ENCODE measurements at regions not wholly inside any gene's neighbourhood (a gene's known extent, or its start where the extent isn't known, plus 50 kb on each side); places are given as distances from the start of the nearest gene placed in this dataset.
"Not testable (repeated sequence)": the region's sequence is repeated elsewhere in the genome, so short reads cannot be mapped to it uniquely, and the experiment has no call there.

DNA sequence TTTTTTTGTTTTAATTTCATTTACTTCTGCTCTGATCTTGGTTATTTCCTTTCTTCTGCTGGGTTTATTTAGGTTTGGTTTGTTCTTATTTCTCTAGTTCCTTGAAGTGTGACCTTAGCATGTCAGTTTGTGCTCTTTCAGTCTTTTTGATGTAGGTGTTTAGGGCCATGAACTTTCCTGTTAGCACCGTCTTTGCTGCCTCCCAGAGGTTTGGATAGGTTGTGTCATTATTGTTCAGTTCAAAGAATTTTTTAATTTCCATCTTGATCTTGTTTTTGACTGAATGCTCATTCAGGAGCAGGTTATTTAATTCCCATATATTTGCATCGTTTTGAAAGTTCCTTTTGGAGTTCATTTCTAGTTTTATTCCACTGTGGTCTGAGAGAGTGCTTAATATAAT is 539.0 kb upstream of the ZP4 start:
- DNase-seq = not testable (repeated sequence)

DNA sequence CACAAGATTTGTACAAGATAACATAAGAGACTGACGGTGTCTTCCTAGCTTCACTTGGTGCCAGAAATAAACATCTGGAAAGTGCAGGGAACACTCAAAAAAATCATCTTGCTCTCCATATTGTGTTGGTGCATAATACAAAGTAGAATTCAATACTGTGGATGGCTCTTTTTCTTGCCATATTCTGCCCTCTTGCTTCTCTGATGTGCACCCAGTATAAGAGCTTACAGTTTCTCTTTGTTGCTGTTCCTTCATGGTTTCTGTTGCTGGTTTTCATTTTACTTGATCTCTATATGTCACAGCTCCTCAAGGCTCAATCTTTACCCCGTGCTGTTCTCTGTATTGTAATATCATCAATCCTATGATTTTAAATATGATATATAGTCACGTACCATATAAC is 528.5 kb upstream of the ZP4 start:
- no peak for DNase-seq

DNA sequence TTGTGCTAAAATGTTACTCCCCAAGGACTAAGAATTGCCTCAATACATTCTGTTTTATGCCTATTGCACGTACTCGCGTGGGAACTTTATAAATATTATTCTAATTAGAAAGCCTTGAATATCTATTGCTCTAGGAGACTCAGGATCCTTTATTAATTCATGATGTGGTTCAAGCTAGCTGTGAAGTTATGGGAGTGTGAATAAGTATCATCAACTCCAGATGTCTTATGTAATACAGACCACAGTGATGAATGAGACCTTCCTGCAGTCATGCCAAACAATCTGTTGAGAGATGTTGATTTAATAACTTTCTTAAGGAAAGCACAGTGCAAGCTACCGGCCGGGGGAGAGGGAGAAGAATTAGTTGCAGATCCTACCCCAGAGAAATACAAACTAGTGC is 519.2 kb upstream of the ZP4 start:
- DNase-seq = no peak

- no peak for DNase-seq
Observed at GRCh38 chr1:238409191-238409850, 518.6 kb upstream of the ZP4 start.

GRCh38 chr1:238408737-238409136 is 518.0 kb upstream of the ZP4 start:
- DNase-seq = no peak

GRCh38 chr1:238406098-238406860 is 515.6 kb upstream of the ZP4 start:
- DNase-seq = no peak

DNA sequence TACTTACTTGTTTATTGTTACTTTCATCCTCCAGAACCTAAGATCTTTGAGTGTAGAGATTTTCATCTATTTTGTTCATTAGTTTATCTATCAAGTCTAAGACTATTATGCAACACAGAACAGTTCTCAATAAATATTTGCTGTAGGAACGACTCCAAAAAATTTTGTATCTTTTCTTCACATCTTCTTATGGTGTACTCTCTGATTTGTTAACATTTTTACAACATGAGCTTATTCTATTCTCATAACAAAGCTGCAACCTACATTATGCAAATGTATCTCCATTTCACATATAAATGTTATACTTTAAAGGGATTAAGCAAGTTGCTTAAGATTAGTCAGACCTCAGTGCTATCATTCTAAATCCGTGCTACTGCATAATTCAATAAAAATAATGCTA is 514.2 kb upstream of the ZP4 start:
- DNase-seq = no peak

- DNase-seq = no peak
Observed at GRCh38 chr1:238404481-238404880, 513.8 kb upstream of the ZP4 start.

DNA sequence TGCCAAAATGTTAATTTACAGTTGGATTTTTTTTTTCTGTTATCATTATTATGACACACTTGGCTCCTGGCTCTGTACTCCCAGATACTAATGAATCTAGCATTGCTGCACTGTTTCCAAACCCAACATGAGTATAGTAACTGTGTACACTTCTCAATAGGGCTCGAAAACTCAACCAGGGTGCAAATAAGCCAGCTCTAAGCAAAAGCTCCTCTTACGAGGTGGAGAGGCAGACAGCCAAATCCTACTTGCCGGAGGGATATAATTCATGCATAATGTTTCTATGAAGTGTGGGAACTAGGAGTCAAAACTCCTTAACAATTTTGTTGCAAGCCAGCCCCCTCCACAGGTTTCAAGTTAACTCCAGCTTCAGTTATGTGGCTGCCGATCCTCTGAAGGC is 510.4 kb upstream of the ZP4 start:
- no peak for DNase-seq

- DNase-seq = peak; percentile 3
Observed at GRCh38 chr1:238399558-238399957, 508.8 kb upstream of the ZP4 start.

DNA sequence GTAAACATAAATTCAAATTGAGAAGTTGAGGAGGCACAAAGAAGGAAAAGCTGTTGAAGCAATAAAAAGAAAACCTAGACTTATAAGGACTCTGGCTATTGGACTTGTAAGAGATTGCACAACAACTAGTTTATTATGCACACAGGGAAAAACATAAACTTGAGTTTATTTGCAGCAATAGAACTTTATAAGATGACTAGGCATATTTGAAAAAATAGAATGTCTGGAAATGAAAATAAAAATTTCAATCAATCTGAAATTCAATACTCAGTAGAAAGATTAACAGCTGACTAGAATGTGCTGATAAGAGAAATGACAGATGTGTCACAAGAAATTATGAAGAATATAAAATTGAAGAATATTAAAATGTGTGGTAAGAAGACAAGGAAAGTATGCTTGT is 505.4 kb upstream of the ZP4 start:
- DNase-seq = no peak

- no peak for DNase-seq
Observed at GRCh38 chr1:238384381-238384780, 493.7 kb upstream of the ZP4 start.

GRCh38 chr1:238380167-238380566 is 489.4 kb upstream of the ZP4 start:
- DNase-seq = no peak

GRCh38 chr1:238379446-238379845 is 488.7 kb upstream of the ZP4 start:
- DNase-seq = not testable (repeated sequence)

GRCh38 chr1:238377280-238377919 is 486.7 kb upstream of the ZP4 start:
- no peak for DNase-seq

DNA sequence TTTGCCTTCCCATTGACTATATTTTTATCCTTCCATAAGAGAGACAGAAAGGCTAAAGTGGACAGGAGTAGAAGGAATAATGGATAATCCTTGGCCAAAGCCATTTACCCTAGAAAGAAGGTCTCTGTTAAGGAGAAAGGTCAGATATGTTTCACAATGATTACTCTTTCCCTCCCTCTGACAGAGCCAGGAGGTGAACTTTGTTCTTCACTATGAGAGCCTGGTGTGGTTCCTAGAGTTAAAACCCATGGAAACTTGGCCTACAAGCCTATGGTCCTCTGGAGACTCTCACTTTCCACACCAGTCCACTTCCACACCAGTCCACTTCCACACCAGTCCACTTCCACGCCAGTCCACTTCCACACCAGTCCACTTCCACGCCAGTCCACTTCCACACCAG is 479.9 kb upstream of the ZP4 start:
- DNase-seq = no peak

GRCh38 chr1:238364214-238364892 is 473.6 kb upstream of the ZP4 start:
- DNase-seq = no peak

DNA sequence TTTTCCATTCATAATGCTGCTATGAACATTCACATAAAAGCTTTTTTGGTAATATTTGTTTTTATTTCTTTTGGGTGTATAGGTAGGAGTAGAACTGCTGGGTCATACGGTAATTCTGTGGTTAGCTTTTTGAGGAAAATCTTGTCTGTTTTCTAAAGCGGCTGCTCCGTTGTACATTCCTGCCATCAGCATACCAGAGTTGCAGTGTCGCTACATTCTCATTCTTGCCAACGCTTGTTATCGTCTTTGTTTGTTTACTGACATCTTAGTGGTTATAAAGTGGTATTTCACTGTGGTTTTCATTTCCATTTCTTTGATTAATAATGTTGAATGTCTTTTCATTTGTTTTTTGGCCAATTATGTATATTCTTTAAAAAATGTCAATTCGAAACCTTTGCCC is 469.8 kb upstream of the ZP4 start:
- no peak for DNase-seq

DNA sequence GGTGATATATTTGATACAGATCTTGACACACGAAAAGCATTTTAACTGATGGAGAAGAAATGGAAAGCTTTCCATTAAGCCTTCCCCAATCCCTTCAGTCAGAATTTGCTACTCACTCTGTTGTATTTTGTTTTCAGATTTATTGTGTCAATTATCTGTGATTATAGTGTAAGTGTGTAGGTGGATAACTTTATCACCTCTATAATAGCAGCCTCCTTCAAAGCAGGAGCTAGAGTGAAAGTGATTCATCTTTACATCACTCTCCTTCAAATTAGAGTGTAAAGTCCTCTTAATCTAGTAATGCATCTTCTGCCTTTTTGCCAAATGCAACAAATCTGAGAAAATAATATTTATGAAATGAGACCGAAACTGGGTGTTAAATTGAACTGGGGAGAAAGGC is 459.7 kb upstream of the ZP4 start:
- no peak for DNase-seq

DNA sequence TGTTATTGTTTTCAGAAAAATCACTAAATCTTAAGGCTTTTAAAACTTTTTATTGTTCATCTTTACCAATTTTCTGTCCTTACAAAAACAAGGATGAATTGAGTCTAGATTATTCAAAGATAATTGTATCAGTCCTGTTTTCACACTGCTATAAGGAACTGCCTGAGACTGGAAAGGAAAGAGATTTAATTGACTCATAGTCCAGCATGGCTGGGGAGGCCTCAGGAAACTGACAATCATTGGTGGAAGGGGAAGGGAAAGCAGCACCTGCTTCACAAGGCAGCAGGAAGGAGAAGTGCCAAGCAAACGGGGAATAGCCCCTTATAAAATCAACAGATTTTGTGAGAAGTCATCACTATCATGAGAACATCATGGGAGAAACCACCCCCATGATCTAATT is 455.6 kb upstream of the ZP4 start:
- no peak for DNase-seq

DNA sequence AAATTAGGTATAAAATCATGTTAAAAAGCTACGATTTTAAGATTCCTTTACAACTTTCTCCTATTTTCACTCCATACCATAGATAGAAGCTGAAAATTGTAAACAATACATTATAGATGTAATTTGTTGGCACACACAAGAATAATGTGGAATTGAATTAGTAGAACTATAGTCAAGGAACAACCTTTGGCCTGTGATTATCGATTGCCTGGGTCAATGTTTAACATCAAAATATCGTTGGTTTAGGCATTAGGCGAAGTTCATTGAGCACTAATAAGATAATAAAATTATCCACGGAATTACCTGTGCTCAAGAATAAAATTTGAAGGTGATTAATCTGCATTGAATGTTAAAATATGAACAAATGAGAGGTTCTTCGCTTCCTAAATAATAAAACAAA is 455.1 kb upstream of the ZP4 start:
- DNase-seq = no peak

DNA sequence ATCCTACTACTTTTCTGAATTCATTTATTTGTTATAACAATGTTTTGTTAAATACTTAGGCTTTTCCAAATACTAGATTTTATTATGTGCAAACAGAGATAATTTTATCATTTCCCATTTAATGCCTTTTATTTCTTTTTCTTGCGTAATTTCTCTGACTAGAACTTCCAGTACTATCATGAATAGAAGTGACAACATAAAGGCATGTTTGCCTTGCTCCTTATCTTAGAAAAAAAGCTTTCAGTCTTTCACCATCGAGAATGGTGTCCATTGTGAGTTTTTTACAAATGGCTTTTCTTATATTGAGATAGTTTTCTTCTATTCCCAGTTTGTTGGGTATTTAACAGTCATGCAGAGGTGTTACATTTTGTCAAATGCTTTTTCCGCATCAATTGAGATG is 453.1 kb upstream of the ZP4 start:
- no peak for DNase-seq

GRCh38 chr1:238341395-238341794 is 450.7 kb upstream of the ZP4 start:
- no peak for DNase-seq

GRCh38 chr1:238340989-238341388 is 450.3 kb upstream of the ZP4 start:
- no peak for DNase-seq

All from hematopoietic multipotent progenitor cell treated with erythropoietin and hydrocortisone succinate and interleukin-3 and kit ligand, for 8 days (in vitro differentiated cells).